Endometrial microvascular endothelial cells (primary cell): ENCODE measurements at regions not wholly inside any gene's neighbourhood (a gene's known extent, or its start where the extent isn't known, plus 50 kb on each side); places are given as distances from the start of the nearest gene placed in this dataset.

Experiments used
- in situ Hi-C: cut with HindIII; loops from 2 replicates; pipeline ENCODE4 v1.10.0; 2017; ENCODE audit warnings: low sequenced_read_pairs, low pct_unique_long_range_greater_than_20kb; ENCODE audit errors: inconsistent ontology term

- in situ Hi-C loops, result loop anchor here (25.0 kb wide), 2 partner anchors 99 to 101 kb away; no protein-coding TSS in a partner anchor
Measured at GRCh38 chr20:19885939-19886660, 128.0 kb downstream of the RIN2 start.

GRCh38 chr20:19886661-19887288, 128.7 kb downstream of the RIN2 start:
- in situ Hi-C loops, result loop anchor here (25.0 kb wide), 2 partner anchors 99 to 101 kb away; no protein-coding TSS in a partner anchor

GRCh38 chr20:19887556-19888268, 129.4 kb upstream of the NAA20 start:
- in situ Hi-C loops, result loop anchor here (25.0 kb wide), 2 partner anchors 100 kb away; no protein-coding TSS in a partner anchor

- in situ Hi-C loops, result loop anchor here (25.0 kb wide), 2 partner anchors 99 to 101 kb away; no protein-coding TSS in a partner anchor
Measured at GRCh38 chr20:19888269-19888671, 128.9 kb upstream of the NAA20 start.

GRCh38 chr20:19889011-19889953, 127.9 kb upstream of the NAA20 start:
- in situ Hi-C loops, result loop anchor here (25.0 kb wide), 2 partner anchors 98 to 102 kb away; no protein-coding TSS in a partner anchor

GRCh38 chr20:19890445-19891051, 126.6 kb upstream of the NAA20 start:
- in situ Hi-C loops, result loop anchor here (25.0 kb wide), 2 partner anchors 97 to 103 kb away; no protein-coding TSS in a partner anchor

GRCh38 chr20:19893356-19893755, 123.8 kb upstream of the NAA20 start:
- in situ Hi-C loops, result loop anchor here (25.0 kb wide), 2 partner anchors 94 to 106 kb away; no protein-coding TSS in a partner anchor

- in situ Hi-C loops, result loop anchor here (25.0 kb wide), 2 partner anchors 92 to 108 kb away; no protein-coding TSS in a partner anchor
Measured at GRCh38 chr20:19895761-19896160, 121.4 kb upstream of the NAA20 start.

GRCh38 chr20:19897891-19898290, 119.3 kb upstream of the NAA20 start:
- in situ Hi-C loops, result loop anchor here (25.0 kb wide), 2 partner anchors 89 to 111 kb away; no protein-coding TSS in a partner anchor

GRCh38 chr20:19901226-19901625, 115.9 kb upstream of the NAA20 start:
- in situ Hi-C loops, result no loop called here

- in situ Hi-C loops, result no loop called here
Measured at GRCh38 chr20:19903168-19903811, 113.9 kb upstream of the NAA20 start.

- in situ Hi-C loops, result no loop called here
Measured at GRCh38 chr20:19907326-19908056, 109.7 kb upstream of the NAA20 start.

- in situ Hi-C loops, result no loop called here
Measured at GRCh38 chr20:19908576-19908975, 108.6 kb upstream of the NAA20 start.

- in situ Hi-C loops, result no loop called here
Measured at GRCh38 chr20:19909725-19910124, 107.4 kb upstream of the NAA20 start.

GRCh38 chr20:19911810-19912382, 105.3 kb upstream of the NAA20 start:
- in situ Hi-C loops, result no loop called here

GRCh38 chr20:19913349-19913748, 103.8 kb upstream of the NAA20 start:
- in situ Hi-C loops, result no loop called here
